Kasumi-1 (cell line): ENCODE measurements at regions not wholly inside any gene's neighbourhood (a gene's known extent, or its start where the extent isn't known, plus 50 kb on each side); places are given as distances from the start of the nearest gene placed in this dataset.

Experiments
- DNase-seq, 2 experiments: peaks; one replicate each; lab custom pipeline; 2025; lab: John Stamatoyannopoulos, UW

- DNase-seq, result no peak
These were observed 447.4 kb downstream of the CMPK2 start for GRCh38 chr2:6418291-6418690.

GRCh38 chr2:6421138-6421730 is 444.5 kb downstream of the CMPK2 start:
- DNase-seq, result no peak

GRCh38 chr2:6421888-6422287 is 443.8 kb downstream of the CMPK2 start:
- DNase-seq, result no peak

- no peak for DNase-seq
These were observed 442.6 kb downstream of the CMPK2 start for GRCh38 chr2:6423157-6423556.

- no peak for DNase-seq
These were observed 441.8 kb downstream of the CMPK2 start for GRCh38 chr2:6423944-6424343.

- no peak for DNase-seq
These were observed 440.7 kb downstream of the CMPK2 start for GRCh38 chr2:6425032-6425431.

- no peak for DNase-seq
These were observed 436.3 kb downstream of the CMPK2 start for GRCh38 chr2:6429210-6429986.

- DNase-seq, result no peak
These were observed 431.3 kb downstream of the CMPK2 start for GRCh38 chr2:6434438-6434837.

- DNase-seq, result no peak
These were observed 423.9 kb downstream of the CMPK2 start for GRCh38 chr2:6441800-6442199.

- DNase-seq, result no peak
These were observed 423.3 kb downstream of the CMPK2 start for GRCh38 chr2:6442252-6442985.

GRCh38 chr2:6443061-6443823 is 422.5 kb downstream of the CMPK2 start:
- no peak for DNase-seq

- DNase-seq, result no peak
These were observed 421.2 kb downstream of the CMPK2 start for GRCh38 chr2:6444514-6444913.

GRCh38 chr2:6445156-6445555 is 420.6 kb downstream of the CMPK2 start:
- no peak for DNase-seq

- DNase-seq, result no peak
These were observed 418.6 kb downstream of the CMPK2 start for GRCh38 chr2:6446938-6447608.

GRCh38 chr2:6448893-6449292 is 416.8 kb downstream of the CMPK2 start:
- no peak for DNase-seq

GRCh38 chr2:6449343-6449742 is 416.4 kb downstream of the CMPK2 start:
- no peak for DNase-seq

GRCh38 chr2:6452702-6453481 is 412.8 kb downstream of the CMPK2 start:
- DNase-seq, result no peak

GRCh38 chr2:6454286-6454990 is 411.3 kb downstream of the CMPK2 start:
- DNase-seq, result no peak

GRCh38 chr2:6459138-6459537 is 406.6 kb downstream of the CMPK2 start:
- DNase-seq, result no peak

GRCh38 chr2:6470518-6470917 is 395.2 kb downstream of the CMPK2 start:
- no peak for DNase-seq
